ENCODE measurements at regions not wholly inside any gene's neighbourhood (a gene's known extent, or its start where the extent isn't known, plus 50 kb on each side); places are given as distances from the start of the nearest gene placed in this dataset.

GRCh38 chr2:9772035-9772998, 71.0 kb upstream of the TAF1B start:
- no peak for DNase-seq (ENCODE audit: low spot score)

GRCh38 chr2:9772999-9773902, 70.0 kb upstream of the TAF1B start:
- no peak for DNase-seq (ENCODE audit: low spot score)

DNA sequence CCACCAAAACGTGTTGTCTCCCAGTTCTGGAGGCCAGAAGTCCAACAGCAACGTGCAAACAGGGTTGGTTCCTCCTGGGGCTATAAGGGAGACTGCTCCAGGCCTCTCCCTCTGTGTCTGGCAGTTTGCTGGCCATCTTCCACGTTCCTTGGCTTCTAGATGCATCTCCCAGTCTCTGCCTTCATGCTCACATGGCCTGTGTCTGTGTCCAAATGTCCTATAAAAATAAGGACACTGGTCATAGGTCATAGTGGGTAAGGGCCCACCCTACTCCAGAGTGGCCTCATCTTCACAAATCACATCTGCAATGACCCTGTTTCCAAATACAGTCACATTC, 69.4 kb upstream of the TAF1B start:
- DNase-seq (ENCODE audit: low spot score) = no peak

- DNase-seq (ENCODE audit: low spot score) = no peak
These were observed 69.0 kb upstream of the TAF1B start for GRCh38 chr2:9774266-9774665.

- no peak for DNase-seq (ENCODE audit: low spot score)
These were observed 67.9 kb upstream of the TAF1B start for GRCh38 chr2:9775351-9775750.

DNA sequence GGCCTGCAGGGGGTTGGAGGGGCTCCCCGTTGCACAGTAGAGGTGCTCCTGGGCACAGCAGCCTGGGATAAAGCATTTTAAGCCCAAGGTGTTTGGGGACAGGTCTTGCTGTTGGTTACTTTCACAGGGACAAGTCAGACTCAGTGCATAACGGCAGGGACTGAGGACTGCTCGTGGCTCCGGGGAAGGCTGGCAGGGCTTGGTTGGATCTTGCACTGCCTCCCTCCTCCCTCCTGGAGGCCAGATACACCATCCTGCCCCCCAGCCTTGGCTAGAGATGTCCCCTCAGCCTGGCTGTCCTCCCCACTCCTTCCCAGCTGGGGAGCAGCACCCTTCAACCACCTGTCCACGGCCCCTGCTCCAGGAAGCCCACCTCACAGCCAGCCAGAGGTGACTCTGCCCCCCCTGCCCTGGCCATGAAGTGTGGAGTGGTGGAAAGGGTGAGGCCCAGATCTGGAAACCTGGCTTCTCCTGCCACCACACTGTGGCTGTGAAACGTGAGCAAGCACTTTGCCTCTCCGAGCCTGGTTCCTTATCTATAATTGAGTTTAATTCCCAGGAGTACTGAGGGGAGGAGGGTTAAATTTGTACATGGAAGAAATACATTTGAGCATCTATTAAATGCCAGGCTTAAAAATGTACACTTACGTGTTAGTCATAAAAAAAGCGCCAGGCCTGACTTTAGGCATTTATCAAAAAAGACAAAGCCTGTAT, 67.1 kb upstream of the TAF1B start:
- no peak for DNase-seq (ENCODE audit: low spot score)

DNA sequence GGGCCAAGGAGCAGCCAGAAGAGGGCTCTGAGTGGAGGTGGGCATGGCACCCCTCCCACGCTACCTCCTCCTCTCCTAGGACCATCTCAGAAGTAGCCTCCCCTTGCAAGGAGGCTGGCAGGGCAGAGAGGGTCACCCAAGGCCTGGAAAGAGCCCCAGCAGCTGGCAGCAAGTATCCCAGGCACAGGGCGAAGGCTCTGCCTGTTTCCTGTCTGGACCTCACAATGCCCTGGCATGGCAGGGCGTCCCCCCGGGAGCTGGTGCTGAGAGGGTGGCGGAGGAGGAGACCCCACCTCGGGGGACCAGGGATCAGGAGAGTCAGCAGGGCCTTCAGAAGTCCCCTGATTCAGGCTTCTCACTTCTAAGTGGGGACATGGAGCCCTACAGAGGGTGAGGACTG, 66.2 kb upstream of the TAF1B start:
- no peak for DNase-seq (ENCODE audit: low spot score)

GRCh38 chr2:9778012-9778411, 65.3 kb upstream of the TAF1B start:
- no peak for DNase-seq (ENCODE audit: low spot score)

DNA sequence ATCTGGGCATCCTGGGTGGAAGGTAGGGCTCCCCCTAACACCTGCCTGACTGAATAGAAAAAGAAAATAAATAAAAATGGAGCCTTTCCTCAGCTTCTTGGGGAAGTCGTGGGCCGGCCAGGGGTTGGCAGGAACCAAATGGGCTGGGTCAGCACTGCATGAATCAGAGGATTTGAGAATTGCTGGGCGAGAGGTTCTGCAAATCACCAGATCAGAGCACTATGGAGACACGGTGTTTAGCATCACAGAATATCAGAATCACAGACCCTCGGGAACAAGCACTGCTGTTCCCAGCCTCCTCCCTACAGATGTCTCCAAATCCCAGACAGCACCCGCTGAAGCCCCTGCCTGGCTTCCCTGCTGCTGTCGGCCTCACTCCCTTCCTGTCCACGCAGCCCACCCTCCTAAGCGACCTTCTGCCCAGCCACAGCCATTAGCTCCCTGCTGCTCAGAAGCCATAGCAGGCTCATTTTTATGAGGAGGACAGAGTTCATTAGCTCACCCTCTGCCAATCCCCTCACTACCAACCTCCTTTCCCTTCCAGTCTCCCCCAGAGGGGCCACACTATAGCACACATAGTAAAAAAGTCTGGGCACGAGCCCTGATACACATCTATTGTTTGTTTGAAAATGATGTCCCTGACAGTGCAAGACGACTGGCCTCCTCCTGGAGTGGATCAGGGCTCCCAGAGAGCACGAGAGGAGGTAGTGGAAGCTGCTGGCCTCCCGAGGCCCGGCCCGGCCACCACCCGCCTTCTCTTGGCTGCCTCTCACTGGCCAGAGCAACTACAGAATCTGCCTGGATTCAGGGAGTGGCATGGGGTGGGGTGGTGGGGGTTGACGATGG, 64.6 kb upstream of the TAF1B start:
- no peak for DNase-seq (ENCODE audit: low spot score)

DNA sequence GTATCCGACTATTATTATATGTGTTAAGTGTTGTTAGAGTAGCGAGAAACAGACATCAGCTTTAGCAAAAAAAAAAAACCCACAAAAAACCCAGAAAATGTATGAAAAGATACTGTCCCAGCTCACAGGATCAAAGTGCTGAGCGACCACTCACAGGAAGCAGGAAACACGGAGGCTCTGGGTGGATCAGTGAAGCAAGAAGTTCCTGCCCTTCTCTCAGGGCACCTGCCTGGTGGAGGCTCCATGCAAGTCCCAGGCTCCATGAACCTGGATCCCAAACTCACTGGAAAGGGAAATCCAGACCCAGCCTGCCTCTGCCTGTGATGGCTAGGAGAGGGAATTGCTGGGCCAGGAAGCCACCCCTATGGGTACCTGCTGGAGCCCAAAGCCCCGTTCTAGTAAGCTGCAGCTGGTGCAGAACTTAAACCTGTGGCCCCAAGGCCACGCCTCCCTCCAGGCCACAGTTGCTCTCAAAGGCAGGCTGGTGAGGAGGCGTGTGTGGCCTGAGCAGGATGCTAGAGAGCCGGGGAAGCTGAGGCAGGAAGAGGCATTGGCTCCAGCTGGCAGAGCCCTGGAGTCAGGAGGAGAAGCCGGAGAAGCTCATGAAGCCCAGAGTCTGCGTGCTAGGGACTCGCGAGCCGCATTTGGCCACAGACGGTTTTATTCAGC, 63.5 kb upstream of the TAF1B start:
- no peak for DNase-seq (ENCODE audit: low spot score)

DNA sequence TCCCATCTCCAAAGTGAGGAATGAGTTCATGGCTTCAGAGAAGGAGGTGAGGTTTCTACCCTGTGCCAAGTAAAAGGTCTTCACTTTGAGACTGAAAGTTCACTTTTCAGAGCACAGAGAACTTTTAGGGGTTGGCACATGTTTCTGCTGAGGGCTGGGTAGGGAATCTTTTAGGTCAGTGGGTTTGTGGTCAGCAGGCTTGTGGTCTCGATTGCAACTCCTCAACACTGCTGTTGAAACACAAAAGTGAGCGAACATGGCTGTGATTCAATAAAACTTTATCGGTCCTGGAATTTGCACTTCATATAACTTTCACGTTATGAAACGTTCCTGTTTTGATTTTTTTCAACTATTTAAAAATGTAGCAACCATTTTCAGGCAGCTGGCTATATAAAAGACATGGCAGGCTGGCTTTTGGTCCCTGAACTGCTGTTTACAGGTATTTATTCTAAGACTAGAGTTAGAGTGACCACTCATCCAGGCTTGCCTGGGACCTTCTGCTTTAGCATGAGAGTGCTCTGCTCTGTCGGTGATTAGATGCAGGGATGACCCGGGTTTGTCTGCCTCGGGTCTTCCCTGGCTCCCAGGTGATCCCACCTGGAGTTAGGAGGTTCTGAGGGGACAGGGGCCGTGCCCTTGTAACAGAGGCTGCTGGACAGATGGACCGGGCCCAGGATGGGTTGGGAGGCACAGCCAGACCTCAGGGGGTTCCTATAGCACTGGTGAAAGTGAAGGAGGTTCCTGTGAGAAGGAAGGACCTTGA, 62.7 kb upstream of the TAF1B start:
- no peak for DNase-seq (ENCODE audit: low spot score)

DNA sequence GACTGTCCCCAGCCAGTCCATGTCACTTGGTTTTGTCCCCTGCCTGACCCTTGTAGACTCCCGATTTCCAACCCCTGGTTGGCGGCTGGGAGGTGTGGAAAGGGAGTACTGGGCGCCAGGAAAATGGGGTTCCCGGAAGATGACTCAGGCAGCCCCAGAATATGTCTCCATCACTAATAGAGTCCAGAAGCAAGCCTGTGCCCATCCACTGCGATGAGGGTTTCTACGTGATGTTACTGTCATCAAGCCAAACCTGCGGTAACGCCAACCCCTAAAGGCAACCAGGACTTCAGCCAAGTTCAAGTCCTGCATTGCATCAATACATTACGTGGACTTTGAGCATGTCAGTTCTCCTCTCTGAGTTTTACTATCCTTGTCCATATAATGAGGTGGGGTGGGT, 62.0 kb upstream of the TAF1B start:
- no peak for DNase-seq (ENCODE audit: low spot score)

DNA sequence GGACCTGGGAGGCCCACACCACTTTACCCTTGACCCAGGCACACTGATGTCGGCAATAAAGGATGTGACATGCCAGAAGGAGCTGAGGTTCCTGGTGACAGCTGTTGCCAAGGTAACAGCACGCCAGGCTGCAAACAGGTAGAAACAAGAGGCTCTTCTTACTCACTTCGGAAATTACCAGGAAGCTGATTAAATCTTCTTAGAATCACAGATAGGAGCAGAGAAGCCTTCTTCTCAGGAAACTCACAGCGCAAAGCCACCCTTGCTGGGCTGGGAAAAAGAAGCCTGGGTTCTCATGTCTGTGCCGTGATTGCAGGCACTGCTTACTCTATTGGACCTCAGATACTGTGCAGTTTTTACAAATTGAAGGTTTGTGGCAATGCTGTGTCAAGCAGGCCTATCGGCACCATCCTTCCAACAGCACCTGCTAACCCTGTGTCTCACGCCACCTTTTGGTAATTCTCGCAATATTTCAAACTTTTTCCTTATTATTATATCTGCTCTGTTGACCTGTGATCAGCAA, 61.0 kb upstream of the TAF1B start:
- no peak for DNase-seq (ENCODE audit: low spot score)

DNA sequence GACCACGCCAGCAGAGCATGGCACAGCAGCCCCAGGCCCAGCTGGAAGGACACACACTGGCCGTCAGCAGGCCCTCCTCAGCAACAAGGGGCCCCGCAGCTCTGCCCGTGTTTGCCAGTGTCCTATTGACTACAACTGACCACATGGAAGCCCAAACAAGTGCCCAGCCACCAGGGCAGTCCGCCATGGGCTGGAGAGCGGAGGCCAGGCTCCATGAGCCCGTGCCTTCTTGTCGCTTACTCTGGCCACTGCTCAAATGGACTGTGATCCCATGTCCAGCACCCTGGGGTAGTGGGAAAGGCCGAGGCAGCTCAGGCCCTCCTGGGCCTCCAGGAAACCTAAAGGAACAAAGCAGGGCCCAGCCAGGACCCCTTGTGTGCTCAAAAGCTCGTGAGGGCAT, 53.9 kb upstream of the TAF1B start:
- DNase-seq (ENCODE audit: low spot score) = no peak

DNA sequence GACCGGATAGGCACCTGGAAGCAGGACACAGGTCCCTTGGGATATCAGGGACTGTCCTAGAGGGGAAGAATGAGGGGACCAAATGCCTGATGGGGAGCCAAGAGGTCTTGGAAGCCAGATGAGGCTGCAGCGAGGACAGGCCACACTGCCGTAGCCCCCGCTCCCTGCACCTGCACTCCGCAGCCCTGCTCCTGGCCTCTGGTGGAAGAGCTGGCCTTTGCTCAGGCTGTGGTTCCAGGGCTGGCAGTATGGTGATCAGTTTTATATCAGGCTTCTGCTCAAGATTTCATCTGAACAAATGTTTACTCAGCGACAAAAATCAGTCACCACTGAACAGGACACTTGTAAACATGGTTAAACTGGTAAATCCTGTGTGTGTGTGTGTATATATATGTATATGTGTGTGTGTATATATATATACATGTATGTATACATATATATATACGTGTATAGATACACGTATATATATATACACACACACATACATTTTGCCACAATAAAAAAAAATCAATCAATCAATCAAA, 52.5 kb upstream of the TAF1B start:
- DNase-seq (ENCODE audit: low spot score) = no peak

GRCh38 chr2:9791711-9792110, 51.6 kb upstream of the TAF1B start:
- no peak for DNase-seq (ENCODE audit: low spot score)

- DNase-seq (ENCODE audit: low spot score) = no peak
These were observed 49.9 kb upstream of the TAF1B start for GRCh38 chr2:9793156-9793917.
